Head of caudate nucleus (tissue), 42 donors: ENCODE measurements at regions not wholly inside any gene's neighbourhood (a gene's known extent, or its start where the extent isn't known, plus 50 kb on each side); places are given as distances from the start of the nearest gene placed in this dataset.

Experiments used
- DNase-seq, 42 donors: peaks; one replicate each; pipeline versions ENCODE4 v3.0.0 to v3.0.0-alpha.2; 2020 to 2021; ENCODE audit warnings: mixed read lengths in 7 of 42
- intact Hi-C: fragments of 100-400 bp; cut with DNase I; formaldehyde crosslinking; loops from one replicate; pipeline ENCODE4 v1.15.0; 2022

DNA sequence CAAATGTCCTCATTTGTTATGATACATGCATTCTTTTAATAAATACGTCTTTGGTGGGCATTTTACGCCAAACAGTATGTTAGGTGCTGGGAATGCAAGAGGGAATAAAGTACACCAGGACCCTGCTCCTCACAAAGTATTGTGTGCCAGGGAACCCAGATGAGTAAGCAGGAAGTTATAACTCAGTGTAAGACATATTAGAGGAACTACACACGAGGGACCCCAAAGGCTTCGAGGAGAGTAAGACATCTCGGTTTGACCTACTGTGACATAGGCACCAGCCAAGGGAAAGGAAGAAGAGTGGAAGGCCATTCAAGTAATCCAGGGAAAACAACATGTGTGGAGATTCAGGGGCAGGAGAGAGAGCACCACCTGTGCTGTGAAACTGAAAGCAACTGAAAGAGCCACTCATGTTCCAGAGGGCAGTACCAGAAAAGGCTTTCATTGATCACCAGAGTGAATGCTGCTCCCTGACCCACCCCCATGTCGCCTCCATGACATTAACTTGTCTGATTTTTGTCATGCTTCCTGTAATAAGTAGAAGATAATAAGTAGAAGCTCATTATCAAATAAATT is 542.5 kb upstream of the PKN2 start:
- DNase-seq, result no peak
- intact Hi-C loops, result no loop called here

- intact Hi-C loops, result no loop called here
- DNase-seq, result no peak
Observed at GRCh38 chr1:88145752-88146151, 538.3 kb upstream of the PKN2 start.

GRCh38 chr1:88149686-88150085 is 534.4 kb upstream of the PKN2 start:
- DNase-seq, result no peak
- intact Hi-C loops, result no loop called here

DNA sequence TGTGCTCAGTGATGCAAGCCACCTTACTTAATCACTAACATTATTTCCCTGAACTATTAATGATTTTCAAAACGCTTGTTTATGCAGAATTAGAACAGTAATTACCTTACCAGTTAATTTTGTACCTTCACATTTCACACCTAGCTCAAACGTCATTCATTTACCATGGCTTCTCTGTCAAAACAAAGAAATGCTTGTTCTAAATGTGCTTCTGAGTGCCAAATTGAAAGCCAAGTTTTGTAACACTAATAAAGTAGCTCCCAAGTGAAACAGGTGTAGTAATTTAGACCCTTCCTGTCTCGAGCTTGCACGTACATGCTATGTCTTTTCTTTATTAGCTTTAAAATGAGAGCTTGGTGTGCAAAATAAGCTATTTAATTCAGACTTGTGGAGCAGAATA is 533.7 kb upstream of the PKN2 start:
- DNase-seq, result no peak
- intact Hi-C loops, result no loop called here

- intact Hi-C loops, result no loop called here
- DNase-seq, result no peak
Observed at GRCh38 chr1:88163187-88163586, 520.9 kb upstream of the PKN2 start.

DNA sequence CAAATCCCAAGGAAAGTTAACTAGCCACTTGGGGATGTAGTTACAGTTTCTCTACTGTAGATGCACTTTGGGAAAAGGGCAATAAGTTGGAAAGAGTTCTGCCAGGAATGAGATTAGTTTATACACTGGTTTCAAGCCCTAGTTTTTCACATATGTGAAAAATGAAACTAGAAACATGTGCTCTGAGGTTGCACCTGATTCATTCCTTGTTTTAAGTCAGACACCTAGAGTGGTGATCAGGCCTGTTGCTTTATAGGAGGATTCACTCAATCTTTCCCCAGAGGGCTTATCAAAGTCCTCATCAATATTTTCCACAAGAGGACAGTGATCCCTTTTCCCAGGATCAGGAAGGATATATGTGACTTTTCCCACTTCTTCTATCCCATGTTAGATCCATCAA is 515.9 kb upstream of the PKN2 start:
- intact Hi-C loops, result no loop called here
- no peak for DNase-seq

GRCh38 chr1:88169139-88169538 is 514.9 kb upstream of the PKN2 start:
- no peak for DNase-seq
- intact Hi-C loops, result no loop called here

GRCh38 chr1:88169939-88170338 is 514.1 kb upstream of the PKN2 start:
- intact Hi-C loops, result no loop called here
- no peak for DNase-seq

DNA sequence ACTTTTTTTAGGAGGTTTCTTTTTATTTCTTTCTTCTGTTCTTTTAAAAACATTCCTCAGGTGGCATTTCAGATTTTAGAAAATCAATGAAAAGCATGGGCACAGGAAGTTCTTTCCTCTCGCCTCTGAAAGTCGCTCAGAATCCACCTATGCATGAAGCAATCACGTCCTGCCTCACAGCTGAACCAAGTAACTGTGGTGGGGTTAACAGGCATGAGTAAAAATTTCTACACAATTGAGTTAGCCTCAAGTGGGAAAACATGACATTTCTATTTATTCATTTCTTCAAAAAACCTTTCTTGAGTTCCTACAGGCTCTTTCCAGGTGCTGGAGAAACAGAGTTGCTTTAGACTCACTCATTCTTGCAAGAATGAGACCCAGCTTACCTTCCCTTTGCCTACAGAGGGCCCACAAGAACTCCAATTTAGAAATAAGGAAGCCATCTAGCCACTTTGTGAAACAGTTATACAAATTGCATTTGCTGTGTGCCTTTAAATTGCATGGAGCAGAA is 508.9 kb upstream of the PKN2 start:
- no peak for DNase-seq
- intact Hi-C loops, result no loop called here

DNA sequence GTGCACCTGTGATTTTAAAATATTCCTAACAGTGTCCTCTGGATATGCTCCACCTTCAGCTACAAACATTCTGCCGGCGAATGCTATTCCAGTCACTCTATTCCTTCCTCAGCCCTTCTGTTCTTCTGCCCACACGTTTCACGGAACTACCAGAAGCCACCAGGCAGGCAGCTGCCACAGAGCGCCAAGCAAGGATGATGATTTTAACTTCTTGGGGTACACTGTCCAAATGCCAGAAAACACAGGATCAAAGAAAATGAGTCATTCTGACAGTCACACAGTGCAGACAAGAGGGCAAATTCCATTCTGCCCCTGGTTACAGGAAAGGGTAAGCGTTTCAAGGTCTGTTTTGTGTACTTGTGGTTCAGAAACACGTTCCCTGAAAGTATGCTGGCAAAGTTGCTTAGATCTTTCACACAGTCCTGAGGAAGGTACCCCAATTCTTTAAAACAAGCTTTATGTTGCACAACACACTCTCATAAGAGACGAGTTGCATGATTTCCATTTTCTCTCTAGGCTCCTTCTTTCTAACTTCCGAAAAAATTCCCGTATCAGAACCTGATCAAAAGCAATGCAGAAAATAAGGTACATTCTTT is 508.3 kb upstream of the PKN2 start:
- no peak for DNase-seq
- intact Hi-C loops, result no loop called here

- DNase-seq, result no peak
- intact Hi-C loops, result loop anchor here (5.0 kb wide), 1 partner anchor 122 kb away; no protein-coding TSS in a partner anchor
Observed at GRCh38 chr1:88179943-88180342, 504.1 kb upstream of the PKN2 start.

GRCh38 chr1:88180449-88181108 is 503.5 kb upstream of the PKN2 start:
- peak; percentile 63 to 94 (median 83) for DNase-seq
- intact Hi-C loops, result loop anchor here (5.0 kb wide), 1 partner anchor 122 kb away; no protein-coding TSS in a partner anchor

DNA sequence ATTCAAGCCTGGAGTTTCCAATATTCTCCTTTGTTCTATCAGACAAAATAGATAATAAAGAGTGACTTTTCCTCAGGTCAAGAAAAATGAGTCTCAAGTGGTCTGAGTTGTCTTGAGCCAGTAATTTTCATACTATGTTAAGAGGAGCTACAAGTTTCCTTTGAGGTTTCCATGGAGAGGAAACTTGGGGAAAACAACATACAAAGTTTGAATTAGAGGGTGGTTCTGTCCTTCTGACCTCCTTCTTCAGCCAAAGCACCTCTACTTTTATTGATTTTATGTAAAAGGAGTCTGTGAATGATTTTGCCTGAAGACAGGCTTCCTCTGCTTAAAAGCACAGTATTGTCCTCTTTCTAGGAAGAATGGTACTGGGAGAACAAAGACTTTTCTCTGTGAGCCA is 497.2 kb upstream of the PKN2 start:
- intact Hi-C loops, result no loop called here
- DNase-seq, result no peak

DNA sequence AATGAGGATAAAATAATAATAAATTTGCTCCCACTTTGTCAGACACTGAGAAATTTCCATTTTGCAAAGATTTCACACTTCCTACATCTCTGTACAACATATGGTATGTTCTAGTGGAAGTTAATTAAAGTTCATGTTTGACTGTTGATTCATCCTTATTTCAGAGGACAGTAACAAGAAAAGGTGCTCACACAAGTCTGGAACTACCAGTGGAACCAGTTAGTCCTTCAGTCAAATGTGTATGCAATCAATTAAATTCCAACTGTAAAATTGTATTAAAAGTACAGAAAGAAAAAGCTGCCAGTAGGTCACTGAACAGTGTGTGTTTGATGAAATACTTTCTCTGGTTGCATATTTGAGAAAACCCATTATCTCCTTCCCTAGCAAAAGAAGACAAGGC is 496.0 kb upstream of the PKN2 start:
- intact Hi-C loops, result no loop called here
- no peak for DNase-seq

GRCh38 chr1:88189525-88189924 is 494.5 kb upstream of the PKN2 start:
- intact Hi-C loops, result no loop called here
- DNase-seq, result no peak

GRCh38 chr1:88191917-88192316 is 492.2 kb upstream of the PKN2 start:
- DNase-seq, result no peak
- intact Hi-C loops, result no loop called here

DNA sequence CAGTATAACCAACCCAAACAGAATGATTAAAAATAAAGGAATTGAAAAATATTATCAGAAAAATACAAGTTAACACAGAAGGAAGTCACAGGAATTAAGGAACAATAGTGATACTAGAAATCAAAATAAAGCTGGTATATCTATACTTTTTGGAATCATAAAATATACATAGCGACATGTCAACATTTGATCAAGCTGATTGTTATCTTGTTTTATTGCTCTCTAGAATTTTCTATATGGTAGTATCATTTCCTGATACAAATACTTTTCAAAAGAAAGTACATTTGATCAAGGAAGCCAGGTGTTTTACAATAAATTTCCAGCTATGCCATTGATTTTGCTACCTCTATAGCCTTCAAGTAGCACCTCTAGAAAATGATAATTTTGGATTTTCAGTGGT is 489.5 kb upstream of the PKN2 start:
- DNase-seq, result no peak
- intact Hi-C loops, result no loop called here

DNA sequence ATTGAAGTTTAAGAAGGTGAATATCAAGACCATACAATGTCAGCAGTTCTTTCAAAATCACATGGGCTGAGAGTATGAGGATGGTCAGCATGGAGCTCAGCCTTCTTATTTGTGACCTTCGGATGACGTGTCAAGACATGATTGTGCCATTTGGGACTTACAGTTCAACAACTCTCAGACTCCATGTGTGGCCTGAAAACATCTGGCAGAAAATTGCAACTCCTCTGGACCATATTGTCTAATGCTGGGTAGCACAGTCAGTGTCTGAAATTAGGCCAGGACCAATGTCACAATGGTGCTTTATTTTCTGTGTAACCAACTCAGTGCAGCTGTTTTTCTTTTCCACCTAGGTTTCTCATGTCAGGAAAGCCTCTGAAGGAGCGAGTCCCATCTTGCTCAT is 483.5 kb upstream of the PKN2 start:
- intact Hi-C loops, result no loop called here
- DNase-seq, result no peak

GRCh38 chr1:88204111-88204510 is 480.0 kb upstream of the PKN2 start:
- intact Hi-C loops, result no loop called here
- DNase-seq, result no peak

GRCh38 chr1:88204612-88205167 is 479.4 kb upstream of the PKN2 start:
- DNase-seq, result no peak
- intact Hi-C loops, result no loop called here

DNA sequence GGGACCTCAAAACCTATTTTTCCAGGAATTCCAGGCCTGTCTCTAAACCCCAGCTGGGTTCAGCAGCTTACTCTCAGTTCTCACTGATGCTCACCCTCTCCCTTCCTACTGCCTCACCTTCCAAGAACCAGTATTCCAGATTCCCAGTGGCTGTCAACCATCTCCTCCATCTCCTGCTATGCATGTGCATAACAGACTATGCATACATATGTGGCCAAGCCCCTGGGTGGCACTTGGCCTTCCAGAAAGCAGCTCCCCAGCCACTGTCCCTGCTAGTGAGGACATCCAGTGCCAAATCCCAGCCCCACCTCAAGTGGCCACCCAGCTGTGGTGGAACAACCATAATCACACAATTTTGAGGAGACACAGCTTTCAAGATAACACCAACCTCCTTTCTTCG is 475.7 kb upstream of the PKN2 start:
- intact Hi-C loops, result no loop called here
- DNase-seq, result no peak
